Aorta (tissue), 5 donors: ENCODE measurements at regions not wholly inside any gene's neighbourhood (a gene's known extent, or its start where the extent isn't known, plus 50 kb on each side); places are given as distances from the start of the nearest gene placed in this dataset.

ENCODE experiments used
- ATAC-seq: fragments of 200-7000 bp; cut with Tn5 transposase; one replicate; pipeline ENCODE4 v1.9.1; 2022; ENCODE audit warnings: moderate library complexity; ENCODE audit not compliant: low FRiP score
- DNase-seq, 2 donors: peaks; one replicate each; pipeline ENCODE4 v3.0.0-alpha.2; 2020
- H3K27ac ChIP-seq, 2 donors: one replicate each; pipeline ENCODE4 v1.5.1; 2013; ENCODE audit warnings: low read length in 2 of 2, mild to moderate bottlenecking in 2 of 2, moderate library complexity in 2 of 2, control low read depth in 1 of 2, inconsistent platforms in 1 of 2, low read depth in 1 of 2
- H3K27me3 ChIP-seq, 2 donors: one replicate each; pipeline ENCODE4 v1.6.1; 2013; ENCODE audit warnings: control low read depth in 1 of 2, low read length in 1 of 2, mild to moderate bottlenecking in 1 of 2, moderate library complexity in 1 of 2; ENCODE audit not compliant: insufficient read depth in 2 of 2, control insufficient read depth in 1 of 2
- H3K36me3 ChIP-seq, 2 donors: one replicate each; pipeline ENCODE4 v1.6.1; 2013; ENCODE audit warnings: control low read depth in 1 of 2, low read length in 1 of 2, mild to moderate bottlenecking in 1 of 2; ENCODE audit not compliant: insufficient read depth in 2 of 2, control insufficient read depth in 1 of 2
- H3K4me1 ChIP-seq, 2 donors: one replicate each; pipeline ENCODE4 v1.6.1; 2013; ENCODE audit warnings: low read length in 2 of 2, control low read depth in 1 of 2, mild to moderate bottlenecking in 1 of 2, moderate library complexity in 1 of 2; ENCODE audit not compliant: insufficient read depth in 2 of 2, control insufficient read depth in 1 of 2
- H3K4me3 ChIP-seq, 2 donors: one replicate each; pipeline ENCODE4 v1.5.1; 2013; ENCODE audit warnings: low read length in 2 of 2, control low read depth in 1 of 2, mild to moderate bottlenecking in 1 of 2
- H3K9me3 ChIP-seq: one replicate; pipeline ENCODE4 v1.6.1; 2013; ENCODE audit warnings: mild to moderate bottlenecking, low read length; ENCODE audit not compliant: control insufficient read depth
- WGBS, 2 donors: extraction: QIAGEN DNeasy Blood & Tissue Kit; methylation state at CpG; one replicate each; pipeline ENCODE4 v1.1.7; 2013; 5-methylcytosine and 5-hydroxymethylcytosine counted together
- intact Hi-C, 2 donors: fragments of 100-400 bp; cut with DNase I; formaldehyde crosslinking; loops; one replicate each; pipeline versions ENCODE4 v1.14.2 to v1.15.0; 2022
- donor health status: healthy with polysubstance abuse.
- donor health status: Bipolar disorder and iron deficiency.
- donor health status: DM: no; HTN: no; CAD: no.
- donor health status: DM: no; HTN: no; CAD: no.
- donor health status: DM: yes; HTN: yes; CAD: no.

DNA sequence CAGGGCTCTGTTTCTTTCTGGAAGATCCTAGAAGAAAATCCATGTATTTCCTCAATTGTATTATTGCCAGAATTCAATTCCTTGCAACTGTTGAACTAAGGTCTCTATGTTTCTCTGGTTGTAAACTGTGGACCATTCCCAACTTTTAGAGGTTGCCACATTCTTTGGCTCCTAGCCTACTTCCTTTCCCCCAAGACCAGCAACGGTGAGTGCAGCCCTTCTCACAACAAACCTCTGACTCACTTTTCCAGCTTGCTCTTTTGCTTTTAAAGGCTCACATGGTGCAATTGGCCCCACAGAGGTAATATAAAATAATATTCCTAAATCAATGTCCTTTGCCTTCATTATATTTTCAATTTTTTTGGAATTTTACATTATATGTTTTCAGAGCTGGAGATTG, 371.3 kb downstream of the SLITRK5 start:
- no peaks in the 10 kb centered on the region for H3K4me1 ChIP-seq
- H3K27me3 ChIP-seq = no peaks in the 10 kb centered on the region
- no peak for DNase-seq
- H3K4me3 ChIP-seq = no peak overlapping the region
- intact Hi-C loops = no loop called here
- no peak for ATAC-seq
- H3K36me3 ChIP-seq = no peaks in the 10 kb centered on the region
- WGBS, 2 donors = 5 to 11% methylated on average over 1 of the region's 1 CpG
- H3K9me3 ChIP-seq = no peaks in the 10 kb centered on the region
- no peak overlapping the region for H3K27ac ChIP-seq

DNA sequence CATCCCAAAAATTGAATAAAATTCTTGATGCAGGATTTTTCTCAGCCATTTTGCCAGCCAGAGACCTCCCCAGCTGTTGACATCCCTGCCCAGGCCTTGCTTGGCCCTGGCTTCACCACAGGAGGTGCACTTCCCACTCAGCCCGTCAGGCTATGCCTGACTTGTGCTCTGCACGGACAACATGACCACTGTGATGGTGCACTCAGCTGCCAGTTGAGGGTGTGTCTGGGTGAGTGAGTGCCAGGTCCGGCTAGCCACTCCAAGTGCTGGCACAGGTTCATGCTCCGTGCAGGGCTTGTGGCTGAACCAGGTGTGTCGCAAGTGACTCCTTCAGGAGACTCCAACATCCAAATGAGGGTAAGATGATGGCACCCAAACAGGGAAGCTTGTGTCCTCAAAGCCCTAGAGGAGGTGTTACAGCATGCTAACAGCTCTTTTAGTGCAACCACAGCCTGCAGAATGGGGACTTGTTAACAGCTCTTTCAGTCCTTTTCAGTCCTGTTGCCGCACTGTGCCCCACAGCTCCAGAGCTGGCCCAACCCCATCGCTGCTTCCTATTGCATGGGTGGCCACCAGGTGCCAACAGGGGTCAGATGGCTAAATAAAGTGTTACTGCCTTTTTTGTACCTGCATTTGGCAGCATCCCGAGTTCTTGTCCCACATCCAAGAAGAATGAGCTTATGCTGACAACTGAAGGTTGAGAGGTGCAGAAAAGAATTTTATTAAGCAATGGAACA, 380.7 kb downstream of the SLITRK5 start:
- no peaks in the 10 kb centered on the region for H3K9me3 ChIP-seq
- H3K4me3 ChIP-seq = no peak overlapping the region
- H3K27me3 ChIP-seq = no peaks in the 10 kb centered on the region
- H3K4me1 ChIP-seq = no peaks in the 10 kb centered on the region
- no peak for ATAC-seq
- no peak overlapping the region for H3K27ac ChIP-seq
- DNase-seq = no peak
- no peaks in the 10 kb centered on the region for H3K36me3 ChIP-seq
- 82 to 86% methylated on average over 8 of the region's 8 CpGs for WGBS, 2 donors
- intact Hi-C loops = no loop called here

GRCh38 chr13:88063741-88064140, 392.6 kb downstream of the SLITRK5 start:
- ATAC-seq = no peak
- Histone ChIP-seq H3K27me3 (no peaks in the 10 kb centered on the region), H3K4me1 (no peaks in the 10 kb centered on the region), H3K36me3 (no peaks in the 10 kb centered on the region), H3K27ac (no peak overlapping the region), H3K9me3 (no peaks in the 10 kb centered on the region), H3K4me3 (no peak overlapping the region)
- 31 to 38% methylated on average over 1 of the region's 1 CpG for WGBS, 2 donors
- no peak for DNase-seq
- intact Hi-C loops = no loop called here

DNA sequence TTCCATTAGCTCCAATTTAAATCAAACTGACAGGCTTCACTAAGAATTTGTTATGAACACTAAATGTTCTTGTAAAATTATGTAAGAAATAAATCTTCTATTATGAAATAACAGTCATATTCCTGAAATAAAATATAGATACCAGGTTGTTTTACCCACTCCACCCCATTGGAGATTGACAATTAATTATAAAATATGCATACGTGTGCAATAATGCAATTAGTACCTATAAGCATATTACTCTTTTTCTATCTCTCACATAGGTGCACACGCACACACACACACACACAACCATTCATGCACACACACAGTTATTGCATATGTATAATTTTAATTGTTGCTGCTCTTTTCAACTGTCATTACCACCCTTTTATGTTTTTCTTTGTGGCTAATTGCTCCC, 395.7 kb downstream of the SLITRK5 start:
- intact Hi-C loops = no loop called here
- WGBS, 2 donors = 84 to 90% methylated on average over 2 of the region's 2 CpGs
- no peaks in the 10 kb centered on the region for H3K27me3 ChIP-seq

GRCh38 chr13:88068316-88068715, 397.1 kb downstream of the SLITRK5 start:
- ATAC-seq = no peak
- H3K4me3 ChIP-seq = no peak overlapping the region
- WGBS, 2 donors = 74 to 78% methylated on average over 1 of the region's 1 CpG
- H3K9me3 ChIP-seq = no peaks in the 10 kb centered on the region
- no peaks in the 10 kb centered on the region for H3K27me3 ChIP-seq
- H3K36me3 ChIP-seq = no peaks in the 10 kb centered on the region
- intact Hi-C loops = no loop called here
- no peak for DNase-seq
- H3K4me1 ChIP-seq = no peaks in the 10 kb centered on the region
- H3K27ac ChIP-seq = no peak overlapping the region

More for the DNA sequence above, 395.7 kb downstream of the SLITRK5 start:
- Histone ChIP-seq H3K4me3 (no peak overlapping the region), H3K36me3 (no peaks in the 10 kb centered on the region), H3K9me3 (no peaks in the 10 kb centered on the region), H3K27ac (no peak overlapping the region), H3K4me1 (no peaks in the 10 kb centered on the region)
- no peak for DNase-seq
- ATAC-seq = no peak

DNA sequence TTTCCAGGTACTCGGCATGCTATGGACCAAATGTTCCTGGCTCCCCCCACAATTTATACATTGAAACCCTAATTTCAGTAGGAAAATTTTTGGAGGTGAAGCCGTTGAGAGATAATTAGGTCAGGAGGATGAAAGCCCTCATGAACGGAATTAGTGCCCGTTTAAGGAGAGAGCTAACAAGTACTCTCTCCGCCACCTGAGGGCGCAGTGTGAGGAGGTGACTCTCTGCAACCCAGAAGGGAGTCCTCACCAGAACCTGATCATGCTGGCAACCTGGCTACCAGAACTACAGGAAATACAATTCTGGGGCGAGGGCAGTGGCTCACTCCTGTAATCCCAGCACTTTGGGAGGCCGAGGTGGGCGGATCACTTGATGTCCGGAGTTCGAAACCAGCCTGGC, 397.8 kb downstream of the SLITRK5 start:
- no peak for DNase-seq
- intact Hi-C loops = no loop called here
- Histone ChIP-seq H3K4me3 (no peak overlapping the region), H3K36me3 (no peaks in the 10 kb centered on the region), H3K27me3 (no peaks in the 10 kb centered on the region), H3K9me3 (no peaks in the 10 kb centered on the region), H3K27ac (no peak overlapping the region), H3K4me1 (no peaks in the 10 kb centered on the region)
- WGBS, 2 donors = 94 to 95% methylated on average over 11 of the region's 11 CpGs
- ATAC-seq = no peak

- intact Hi-C loops = no loop called here
- Histone ChIP-seq H3K9me3 (no peaks in the 10 kb centered on the region), H3K36me3 (no peaks in the 10 kb centered on the region), H3K4me3 (no peak overlapping the region), H3K27ac (no peak overlapping the region), H3K4me1 (no peaks in the 10 kb centered on the region), H3K27me3 (no peaks in the 10 kb centered on the region)
- 88 to 100% methylated on average over 1 of the region's 1 CpG for WGBS, 2 donors
- ATAC-seq = no peak
- DNase-seq = no peak
Measured at GRCh38 chr13:88071371-88071770, 400.2 kb downstream of the SLITRK5 start.

DNA sequence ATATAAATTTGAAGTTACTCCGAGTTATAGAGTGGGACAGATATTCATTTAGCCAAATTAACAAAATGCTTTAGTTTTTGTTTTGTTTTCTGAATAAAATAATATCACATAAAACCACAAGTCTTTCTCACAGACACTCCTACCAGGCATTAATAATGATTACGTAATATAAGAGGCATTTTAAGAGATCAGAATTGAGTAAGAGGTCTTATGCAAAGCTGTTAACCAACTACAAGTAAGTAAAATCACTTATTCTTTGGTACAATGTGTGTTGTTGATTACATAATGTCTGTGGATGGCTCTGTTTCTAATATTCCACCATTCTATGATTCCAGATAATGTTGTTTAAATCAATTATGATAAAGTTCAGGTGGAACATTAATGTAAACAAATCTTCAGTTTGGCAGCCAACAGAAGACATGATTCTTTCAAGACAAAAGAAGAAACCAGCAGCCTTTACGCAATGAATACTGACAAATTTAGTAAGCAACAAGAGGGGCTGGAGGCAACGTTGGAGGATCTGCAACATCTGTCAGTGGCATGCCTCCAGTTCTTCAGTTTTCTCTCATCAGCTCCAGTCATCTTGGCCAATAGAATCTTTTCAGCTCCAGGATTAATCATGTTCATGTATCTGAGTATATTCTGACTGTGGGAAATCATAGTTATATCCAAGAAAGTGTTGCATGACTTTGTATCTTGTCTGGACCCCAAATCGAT, 403.8 kb downstream of the SLITRK5 start:
- ATAC-seq (no peak), DNase-seq (no peak)
- H3K36me3 ChIP-seq = no peaks in the 10 kb centered on the region
- WGBS, 2 donors = 75 to 80% methylated on average over 5 of the region's 5 CpGs
- no peak overlapping the region for H3K4me3 ChIP-seq
- H3K4me1 ChIP-seq = no peaks in the 10 kb centered on the region
- H3K27ac ChIP-seq = no peak overlapping the region
- H3K9me3 ChIP-seq = no peaks in the 10 kb centered on the region
- intact Hi-C loops = no loop called here
- no peaks in the 10 kb centered on the region for H3K27me3 ChIP-seq

DNA sequence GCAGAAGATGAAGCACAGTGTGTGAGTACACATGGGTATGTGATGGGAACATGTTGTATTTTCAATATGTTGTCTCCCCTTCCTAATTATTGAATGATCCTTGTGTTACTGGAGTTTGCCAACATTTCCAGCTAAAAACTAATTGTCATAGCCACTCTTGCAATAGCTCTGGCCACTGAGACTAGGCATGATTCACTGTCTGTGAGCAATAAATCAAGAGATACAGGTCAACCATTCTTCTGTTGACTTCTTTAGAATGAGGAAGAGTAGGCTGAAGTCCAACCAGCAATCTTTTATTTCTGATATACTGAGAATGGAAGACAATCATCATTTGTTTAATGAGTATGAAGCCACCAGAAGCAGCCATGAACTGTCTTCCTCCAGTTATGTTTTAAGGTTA, 413.9 kb downstream of the SLITRK5 start:
- no peaks in the 10 kb centered on the region for H3K9me3 ChIP-seq
- no peak overlapping the region for H3K4me3 ChIP-seq
- H3K4me1 ChIP-seq = no peaks in the 10 kb centered on the region
- H3K27me3 ChIP-seq = no peaks in the 10 kb centered on the region
- H3K36me3 ChIP-seq = no peaks in the 10 kb centered on the region
- intact Hi-C loops = no loop called here
- H3K27ac ChIP-seq = no peak overlapping the region
- DNase-seq = no peak
- no peak for ATAC-seq
